ENCODE measurements at regions not wholly inside any gene's neighbourhood (a gene's known extent, or its start where the extent isn't known, plus 50 kb on each side); places are given as distances from the start of the nearest gene placed in this dataset.

DNA sequence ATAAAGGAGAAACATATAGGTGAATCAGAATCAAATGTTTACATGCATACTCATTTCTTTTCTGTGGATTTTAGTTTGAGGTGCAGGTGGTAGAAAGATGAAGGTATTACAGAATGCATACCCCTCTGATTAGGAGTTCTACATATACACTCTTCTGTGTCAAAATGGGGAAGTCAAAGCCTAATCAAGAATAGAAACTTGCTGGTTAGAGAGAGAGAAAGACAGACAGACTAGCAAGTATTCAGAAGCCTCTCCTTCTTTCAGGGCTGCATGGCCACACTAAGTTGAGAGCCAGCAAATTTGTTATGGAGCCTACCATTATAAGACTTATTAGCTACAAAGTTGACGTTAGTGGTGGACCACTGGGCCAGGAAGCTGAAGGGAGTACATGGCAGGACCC, 358.3 kb upstream of the EYS start:
- no peak overlapping the region for H3K4me3 ChIP-seq (ENCODE audit: control insufficient read depth, low read depth, low read length)
- DNase-seq (ENCODE audit: low read depth): no peak
- TF ChIP-seq, protein P1, sequence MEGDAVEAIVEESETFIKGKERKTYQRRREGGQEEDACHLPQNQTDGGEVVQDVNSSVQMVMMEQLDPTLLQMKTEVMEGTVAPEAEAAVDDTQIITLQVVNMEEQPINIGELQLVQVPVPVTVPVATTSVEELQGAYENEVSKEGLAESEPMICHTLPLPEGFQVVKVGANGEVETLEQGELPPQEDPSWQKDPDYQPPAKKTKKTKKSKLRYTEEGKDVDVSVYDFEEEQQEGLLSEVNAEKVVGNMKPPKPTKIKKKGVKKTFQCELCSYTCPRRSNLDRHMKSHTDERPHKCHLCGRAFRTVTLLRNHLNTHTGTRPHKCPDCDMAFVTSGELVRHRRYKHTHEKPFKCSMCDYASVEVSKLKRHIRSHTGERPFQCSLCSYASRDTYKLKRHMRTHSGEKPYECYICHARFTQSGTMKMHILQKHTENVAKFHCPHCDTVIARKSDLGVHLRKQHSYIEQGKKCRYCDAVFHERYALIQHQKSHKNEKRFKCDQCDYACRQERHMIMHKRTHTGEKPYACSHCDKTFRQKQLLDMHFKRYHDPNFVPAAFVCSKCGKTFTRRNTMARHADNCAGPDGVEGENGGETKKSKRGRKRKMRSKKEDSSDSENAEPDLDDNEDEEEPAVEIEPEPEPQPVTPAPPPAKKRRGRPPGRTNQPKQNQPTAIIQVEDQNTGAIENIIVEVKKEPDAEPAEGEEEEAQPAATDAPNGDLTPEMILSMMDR (conservative IDR thresholded peaks at IDR 0.05; ENCODE audit: control insufficient read depth, insufficient read depth, low read depth, low read length): no peak

DNA sequence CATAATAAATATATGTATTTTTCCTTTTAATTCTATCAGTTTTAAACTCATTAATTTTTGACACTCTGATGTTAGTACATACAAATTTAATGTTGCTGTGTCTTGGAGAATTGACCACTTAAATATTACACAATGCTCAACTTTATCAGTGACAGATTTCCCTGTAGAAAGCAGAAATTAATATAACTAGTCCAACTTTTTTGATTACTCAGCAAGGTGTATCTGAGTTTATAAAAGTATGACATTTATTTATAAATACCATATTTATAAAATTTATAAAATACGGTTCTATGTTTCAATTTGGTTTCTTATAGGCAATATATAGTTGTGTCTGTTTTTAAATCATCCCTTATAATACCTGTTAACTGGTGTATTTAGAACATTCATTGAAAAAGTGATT, 350.0 kb upstream of the EYS start:
- no peak overlapping the region for H3K4me3 ChIP-seq (ENCODE audit: control insufficient read depth, low read depth, low read length)
- DNase-seq (ENCODE audit: low read depth): no peak
- TF ChIP-seq, protein P1 (conservative IDR thresholded peaks at IDR 0.05; ENCODE audit: control insufficient read depth, insufficient read depth, low read depth, low read length): no peak

DNA sequence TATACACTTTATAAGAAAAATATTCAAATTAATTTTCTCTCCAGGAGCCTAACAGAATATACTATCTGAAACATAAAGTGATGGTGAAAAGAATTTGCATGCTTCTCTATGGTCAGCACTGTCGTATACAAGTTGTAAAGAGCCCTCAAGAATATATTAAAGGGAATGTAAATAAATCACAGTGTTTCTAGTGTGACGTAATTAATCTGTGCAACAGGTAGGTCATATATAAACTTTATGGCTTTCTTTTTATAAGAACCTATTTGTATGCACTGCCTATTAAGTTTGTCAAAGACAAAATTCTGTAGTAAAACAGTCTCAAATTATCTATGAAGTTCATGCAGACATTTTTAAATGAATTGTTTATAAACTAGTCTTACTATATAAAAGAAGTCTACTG, 347.9 kb upstream of the EYS start:
- H3K4me3 ChIP-seq (ENCODE audit: control insufficient read depth, low read depth, low read length): no peak overlapping the region
- TF ChIP-seq, protein P1 (conservative IDR thresholded peaks at IDR 0.05; ENCODE audit: control insufficient read depth, insufficient read depth, low read depth, low read length): no peak
- DNase-seq (ENCODE audit: low read depth): no peak

GRCh38 chr6:66051812-66052211, 344.8 kb upstream of the EYS start:
- no peak overlapping the region for H3K4me3 ChIP-seq (ENCODE audit: control insufficient read depth, low read depth, low read length)
- TF ChIP-seq, protein P1 (conservative IDR thresholded peaks at IDR 0.05; ENCODE audit: control insufficient read depth, insufficient read depth, low read depth, low read length): no peak
- DNase-seq (ENCODE audit: low read depth): no peak

GRCh38 chr6:66048684-66049474, 341.9 kb upstream of the EYS start:
- no peak for DNase-seq (ENCODE audit: low read depth)
- H3K4me3 ChIP-seq (ENCODE audit: control insufficient read depth, low read depth, low read length): no peak overlapping the region
- TF ChIP-seq, protein P1 (conservative IDR thresholded peaks at IDR 0.05; ENCODE audit: control insufficient read depth, insufficient read depth, low read depth, low read length): no peak

- H3K4me3 ChIP-seq (ENCODE audit: control insufficient read depth, low read depth, low read length): no peak overlapping the region
- TF ChIP-seq, protein P1 (conservative IDR thresholded peaks at IDR 0.05; ENCODE audit: control insufficient read depth, insufficient read depth, low read depth, low read length): no peak
- no peak for DNase-seq (ENCODE audit: low read depth)
Observed at GRCh38 chr6:66032626-66033025, 325.6 kb upstream of the EYS start.
